Mesothelial cell of epicardium (in vitro differentiated cells): ENCODE measurements at regions not wholly inside any gene's neighbourhood (a gene's known extent, or its start where the extent isn't known, plus 50 kb on each side); places are given as distances from the start of the nearest gene placed in this dataset.
A peak's percentile ranks its signal among the peaks of the same experiment; 100 is the strongest.

Experiments used
- DNase-seq, 2 experiments: peaks; one replicate each; pipeline ENCODE4 v3.0.0; 2021; ENCODE audit warnings: low spot score in 2 of 2; ENCODE audit not compliant: unreplicated experiment in 2 of 2
- H3K27ac Mint-ChIP-seq: 2 replicates; pipeline ENCODE4 v1.8.0; 2021; ENCODE audit warnings: mixed read lengths
- H3K27me3 Mint-ChIP-seq: 2 replicates; pipeline ENCODE4 v1.8.0; 2021; ENCODE audit warnings: low read depth, mixed read lengths
- H3K36me3 Mint-ChIP-seq: 2 replicates; pipeline ENCODE4 v1.8.0; 2021; ENCODE audit warnings: mixed read lengths
- H3K4me1 Mint-ChIP-seq: 2 replicates; pipeline ENCODE4 v1.8.0; 2021; ENCODE audit warnings: mixed read lengths
- H3K4me3 Mint-ChIP-seq: 2 replicates; pipeline ENCODE4 v1.8.0; 2021; ENCODE audit warnings: mild to moderate bottlenecking, moderate library complexity, mixed read lengths
- H3K9me3 Mint-ChIP-seq: 2 replicates; pipeline ENCODE4 v1.8.0; 2021; ENCODE audit warnings: mixed read lengths
- CTCF ChIP-seq: fragments of 200-600 bp; sonication (generic); IDR thresholded peaks from one replicate; pipeline ENCODE4 v1.5.0; 2021; ENCODE audit warnings: antibody characterized with exemption; ENCODE audit not compliant: unreplicated experiment
- microRNA-seq: library from miRNA; unstranded; fragments of <30 nt; microRNA quantifications from one replicate; pipeline ENCODE4 v1.2.0, GENCODE V29; 2021; ENCODE audit warnings: inconsistent platforms, mixed read lengths

GRCh38 chr19:20252613-20253012 is 85.6 kb downstream of the ZNF486 start:
- H3K27ac Mint-ChIP-seq = no peak overlapping the region
- TF ChIP-seq CTCF = no peak
- H3K4me1 Mint-ChIP-seq = peaks cover 17% of the 10 kb centered on the region
- H3K4me3 Mint-ChIP-seq = no peak overlapping the region
- no peaks in the 10 kb centered on the region for H3K27me3 Mint-ChIP-seq
- H3K36me3 Mint-ChIP-seq = no peaks in the 10 kb centered on the region
- H3K9me3 Mint-ChIP-seq = no peaks in the 10 kb centered on the region
- DNase-seq = no peak

GRCh38 chr19:20250627-20251026 is 83.6 kb downstream of the ZNF486 start:
- no peaks in the 10 kb centered on the region for H3K9me3 Mint-ChIP-seq
- no peaks in the 10 kb centered on the region for H3K36me3 Mint-ChIP-seq
- H3K4me1 Mint-ChIP-seq = peaks cover 32% of the 10 kb centered on the region
- DNase-seq = no peak
- no peak overlapping the region for H3K27ac Mint-ChIP-seq
- no peak for TF ChIP-seq CTCF
- no peak overlapping the region for H3K4me3 Mint-ChIP-seq
- H3K27me3 Mint-ChIP-seq = no peaks in the 10 kb centered on the region

GRCh38 chr19:20250121-20250520 is 83.1 kb downstream of the ZNF486 start:
- no peak for DNase-seq
- no peak for TF ChIP-seq CTCF
- Mint-ChIP-seq H3K4me3 (no peak overlapping the region), H3K27me3 (no peaks in the 10 kb centered on the region), H3K36me3 (no peaks in the 10 kb centered on the region), H3K4me1 (peaks cover 35% of the 10 kb centered on the region), H3K9me3 (no peaks in the 10 kb centered on the region), H3K27ac (no peak overlapping the region)

Small RNA genes lying in the stretch of these regions (microRNA-seq; reads per million reads assigned to microRNA genes)
- gene MIR1270 = 24.6 reads per million, percentile 47 among the genes with 10 or more reads in this experiment
